GM19438 (cell line): ENCODE measurements at regions not wholly inside any gene's neighbourhood (a gene's known extent, or its start where the extent isn't known, plus 50 kb on each side); places are given as distances from the start of the nearest gene placed in this dataset.

ENCODE experiments used
- ATAC-seq: cut with Tn5 transposase; IDR thresholded peaks from one replicate; pipeline ENCODE4 v1.9.1; 2021; ENCODE audit warnings: low read depth; ENCODE audit not compliant: unreplicated experiment

- no peak for ATAC-seq
Measured at GRCh38 chr6:129778793-129779192, 68.8 kb upstream of the ARHGAP18 start.

- no peak for ATAC-seq
Measured at GRCh38 chr6:129777371-129777770, 67.4 kb upstream of the ARHGAP18 start.

GRCh38 chr6:129776542-129777330 lies 66.8 kb upstream of the ARHGAP18 start:
- no peak for ATAC-seq

GRCh38 chr6:129774697-129775447 lies 64.9 kb upstream of the ARHGAP18 start:
- peak; percentile 61 for ATAC-seq

- no peak for ATAC-seq
Measured at GRCh38 chr6:129773304-129773703, 63.3 kb upstream of the ARHGAP18 start.

- ATAC-seq: no peak
Measured at GRCh38 chr6:129771678-129772077, 61.7 kb upstream of the ARHGAP18 start.

GRCh38 chr6:129767776-129768485 lies 58.0 kb upstream of the ARHGAP18 start:
- no peak for ATAC-seq

GRCh38 chr6:129766959-129767728 lies 57.2 kb upstream of the ARHGAP18 start:
- peak; percentile 84 for ATAC-seq

- no peak for ATAC-seq
Measured at GRCh38 chr6:129764761-129765407, 54.9 kb upstream of the ARHGAP18 start.

GRCh38 chr6:129759796-129760605 lies 50.0 kb upstream of the ARHGAP18 start:
- ATAC-seq: no peak
